Peyer's patch (tissue), 4 donors: ENCODE measurements at regions not wholly inside any gene's neighbourhood (a gene's known extent, or its start where the extent isn't known, plus 50 kb on each side); places are given as distances from the start of the nearest gene placed in this dataset.
"Not testable (repeated sequence)": the region's sequence is repeated elsewhere in the genome, so short reads cannot be mapped to it uniquely, and the experiment has no call there.

Experiments
- DNase-seq, 3 donors: peaks; one replicate each; pipeline ENCODE4 v3.0.0-alpha.2; 2017 to 2019
- H3K27ac ChIP-seq, 4 donors: fragments of 200-600 bp; sonication (generic); one replicate each; pipeline ENCODE4 v1.5.1; 2016 to 2019
- H3K27me3 ChIP-seq, 2 donors: fragments of 200-600 bp; sonication (generic); one replicate each; pipeline ENCODE4 v1.5.1; 2019
- H3K36me3 ChIP-seq, 3 donors: fragments of 200-600 bp; sonication (generic); one replicate each; pipeline ENCODE4 v1.5.1; 2016 to 2019
- H3K4me1 ChIP-seq, 4 donors: fragments of 200-600 bp; sonication (generic); one replicate each; pipeline ENCODE4 v1.5.1; 2016 to 2019
- H3K4me3 ChIP-seq, 4 donors: fragments of 200-600 bp; sonication (generic); 1 replicate in 3 of 4; 2 replicates in 1 of 4; pipeline ENCODE4 v1.5.1; 2016 to 2019; ENCODE audit warnings: mild to moderate bottlenecking in 1 of 4
- H3K9me3 ChIP-seq, 4 donors: fragments of 200-600 bp; sonication (generic); one replicate each; pipeline ENCODE4 v1.5.1; 2016 to 2019; ENCODE audit warnings: mild to moderate bottlenecking in 1 of 4
- CTCF ChIP-seq, 6 experiments: fragments of 450-650 bp in 4 of 6; fragments of 200-600 bp in 2 of 6; sonication (generic) in 1 of 6; IDR thresholded peaks; one replicate each; pipeline ENCODE4 v1.5.1; 2017 to 2019; ENCODE audit warnings: antibody characterized with exemption in 6 of 6, mild to moderate bottlenecking in 3 of 6, moderate library complexity in 1 of 6
- POLR2A ChIP-seq, 2 donors: fragments of 450-650 bp; IDR thresholded peaks; one replicate each; pipeline ENCODE4 v1.5.1; 2017; ENCODE audit warnings: antibody characterized with exemption in 2 of 2, mild to moderate bottlenecking in 2 of 2, moderate library complexity in 2 of 2

DNA sequence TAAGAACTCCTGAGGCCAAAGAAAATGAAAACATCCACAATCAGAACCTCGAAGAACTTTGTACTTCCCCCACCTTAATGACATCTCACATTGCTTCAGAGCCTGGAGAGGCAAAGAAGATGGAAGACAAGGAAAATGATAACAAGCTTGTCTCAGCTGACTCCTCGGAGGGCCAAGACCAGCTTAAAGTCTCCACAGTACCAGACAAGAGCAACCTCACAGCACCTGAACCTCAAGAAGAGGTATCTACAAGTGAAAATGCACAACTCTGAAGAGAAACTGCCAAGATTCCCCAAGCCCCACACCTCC, 97.5 kb downstream of the HNRNPD start:
- no peak for DNase-seq
- Histone ChIP-seq H3K4me3 (no peak overlapping the region), H3K27me3 (no peaks in the 10 kb centered on the region), H3K4me1 (no peaks in the 10 kb centered on the region), H3K36me3 (no peaks in the 10 kb centered on the region), H3K27ac (no peak overlapping the region), H3K9me3 (no peaks in the 10 kb centered on the region)
- TF ChIP-seq POLR2A (IDR thresholded peaks at IDR 0.05), result no peak

DNA sequence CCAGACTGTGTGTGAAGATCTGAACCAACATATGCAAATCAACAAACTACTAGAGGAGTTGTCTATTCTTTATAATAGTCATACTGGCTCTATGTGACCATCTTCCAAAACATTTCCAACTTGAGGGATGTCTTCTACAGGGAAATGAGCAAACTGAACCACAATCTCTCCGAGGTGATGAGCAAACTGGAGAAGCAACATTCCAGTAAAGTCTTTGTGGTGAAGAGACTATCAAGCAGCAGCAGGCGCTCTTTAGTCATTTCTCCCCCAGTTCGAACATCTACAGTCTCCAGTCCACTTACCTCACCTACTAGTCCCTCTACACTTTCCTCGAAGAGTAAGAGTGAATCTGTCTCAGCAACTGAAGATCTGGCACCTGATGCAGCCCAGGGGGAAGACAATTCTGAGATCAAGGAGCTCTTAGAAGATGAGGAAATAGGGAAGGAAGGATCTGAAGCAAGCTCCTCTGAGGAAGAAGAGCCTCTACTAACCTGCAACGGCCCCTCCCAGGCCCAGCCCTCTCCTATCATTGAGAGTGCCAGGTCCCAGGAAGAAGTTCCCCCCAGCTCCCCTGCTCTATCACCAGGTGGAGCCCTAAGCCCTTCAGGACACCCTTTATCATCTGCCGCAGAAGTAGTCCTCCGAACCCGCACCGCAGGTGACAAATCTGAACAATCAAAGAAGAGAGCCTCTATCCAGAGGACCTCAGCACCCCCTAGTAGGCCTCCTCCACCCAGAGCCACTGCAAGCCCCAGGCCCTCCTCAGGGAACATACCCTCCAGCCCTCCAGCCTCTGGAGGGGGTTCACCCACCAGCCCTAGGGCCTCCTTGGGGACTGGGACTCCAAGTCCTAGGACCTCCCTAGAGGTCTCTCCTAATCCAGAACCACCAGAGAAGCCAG, 98.1 kb downstream of the HNRNPD start:
- Histone ChIP-seq H3K36me3 (no peaks in the 10 kb centered on the region), H3K4me1 (no peaks in the 10 kb centered on the region), H3K27me3 (no peaks in the 10 kb centered on the region), H3K27ac (no peak overlapping the region), H3K9me3 (no peaks in the 10 kb centered on the region), H3K4me3 (no peak overlapping the region)
- DNase-seq, result no peak
- TF ChIP-seq CTCF (IDR thresholded peaks at IDR 0.05), result no peak
- TF ChIP-seq POLR2A (IDR thresholded peaks at IDR 0.05), result no peak

DNA sequence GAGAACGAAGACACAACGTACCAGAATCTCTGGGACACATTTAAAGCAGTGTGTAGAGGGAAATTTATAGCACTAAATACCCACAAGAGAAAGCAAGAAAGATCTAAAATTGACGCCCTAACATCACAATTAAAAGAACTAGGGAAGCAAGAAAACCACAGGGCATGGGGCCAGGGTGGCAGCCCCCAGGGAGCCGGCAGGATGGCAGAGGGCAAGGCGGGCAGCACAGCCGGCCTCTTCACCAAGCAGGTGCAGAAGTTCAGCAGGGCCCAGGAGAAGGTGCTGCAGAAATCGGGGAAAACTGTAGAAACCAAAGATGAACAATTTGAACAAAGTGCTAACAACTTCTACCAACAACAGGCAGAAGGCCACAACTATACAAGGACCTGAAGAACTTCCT, 99.1 kb downstream of the HNRNPD start:
- DNase-seq, H3K36me3 ChIP-seq, H3K4me1 ChIP-seq, H3K27ac ChIP-seq, H3K9me3 ChIP-seq, H3K4me3 ChIP-seq, H3K27me3 ChIP-seq: not testable (repeated sequence)

GRCh38 chr4:82272523-82272922, 101.3 kb downstream of the HNRNPD start:
- not testable (repeated sequence) for H3K36me3 ChIP-seq, DNase-seq, H3K4me1 ChIP-seq, H3K27ac ChIP-seq, H3K4me3 ChIP-seq, H3K27me3 ChIP-seq, H3K9me3 ChIP-seq

GRCh38 chr4:82271915-82272480, 101.8 kb downstream of the HNRNPD start:
- H3K4me3 ChIP-seq, H3K27ac ChIP-seq, H3K27me3 ChIP-seq, H3K36me3 ChIP-seq, H3K9me3 ChIP-seq, H3K4me1 ChIP-seq: not testable (repeated sequence)
- DNase-seq, result peak in 1 of 3 donors; percentile 31

- H3K4me1 ChIP-seq, result no peaks in the 10 kb centered on the region
- no peak for DNase-seq
- no peaks in the 10 kb centered on the region for H3K9me3 ChIP-seq
- TF ChIP-seq POLR2A (IDR thresholded peaks at IDR 0.05), result no peak
- no peak for TF ChIP-seq CTCF (IDR thresholded peaks at IDR 0.05)
- H3K27me3 ChIP-seq, result no peaks in the 10 kb centered on the region
- no peak overlapping the region for H3K4me3 ChIP-seq
- no peaks in the 10 kb centered on the region for H3K36me3 ChIP-seq
- no peak overlapping the region for H3K27ac ChIP-seq
Measured at GRCh38 chr4:82268826-82269193, 105.0 kb downstream of the HNRNPD start.

DNA sequence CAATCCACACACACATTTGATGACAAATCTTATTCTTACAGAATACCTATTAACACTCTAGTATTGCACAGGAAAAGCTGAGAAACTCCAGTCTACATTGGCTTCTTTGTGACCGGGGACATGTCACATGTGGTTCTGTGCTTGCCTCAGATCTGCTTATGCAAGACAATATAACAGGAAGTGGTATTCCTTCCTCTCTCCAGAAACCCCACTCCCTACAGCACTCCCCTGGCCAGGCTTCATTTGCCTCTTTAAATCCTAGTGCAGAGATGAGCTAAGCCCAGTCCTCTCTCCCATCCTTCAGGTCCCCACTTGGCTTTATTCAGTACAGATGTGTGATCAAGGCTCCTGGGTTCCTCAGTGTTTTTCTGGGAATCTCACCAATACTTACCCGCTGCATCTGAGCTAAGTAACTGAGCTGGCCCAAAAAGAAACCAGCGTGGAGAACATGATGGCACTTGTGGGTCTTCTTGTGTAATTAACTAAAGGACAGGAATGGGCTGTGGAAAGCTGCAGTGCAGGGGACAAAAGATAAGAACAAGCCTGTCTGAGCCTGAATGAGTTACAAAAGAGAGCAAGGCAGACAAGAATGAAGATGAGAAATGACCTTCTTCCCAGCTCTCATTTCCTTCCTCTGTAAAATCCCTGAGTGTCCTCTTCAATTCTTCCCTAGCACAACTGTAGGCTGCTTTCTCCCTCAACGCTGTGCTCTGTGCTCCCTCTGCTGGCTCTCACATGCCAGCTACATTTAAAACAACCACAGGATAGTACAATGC, 105.6 kb downstream of the HNRNPD start:
- TF ChIP-seq POLR2A (IDR thresholded peaks at IDR 0.05) (no peak), CTCF (IDR thresholded peaks at IDR 0.05) (peak; percentile 27 to 70 (median 66))
- Histone ChIP-seq H3K27ac (peak overlapping the region in 1 of 4 donors; percentile 18), H3K27me3 (no peaks in the 10 kb centered on the region), H3K4me1 (no peaks in the 10 kb centered on the region), H3K36me3 (no peaks in the 10 kb centered on the region), H3K4me3 (no peak overlapping the region), H3K9me3 (no peaks in the 10 kb centered on the region)
- DNase-seq, result peak in 2 of 3 donors; percentile 34 to 74
